ENCODE measurements at regions not wholly inside any gene's neighbourhood (a gene's known extent, or its start where the extent isn't known, plus 50 kb on each side); places are given as distances from the start of the nearest gene placed in this dataset.

- TF ChIP-seq POLR2AphosphoS5 (IDR thresholded peaks at IDR 0.05; ENCODE audit: low read depth, low read length) (no peak), TAF1 (IDR thresholded peaks at IDR 0.05; ENCODE audit: low read depth, low read length) (no peak), POLR2A (IDR thresholded peaks at IDR 0.05; ENCODE audit: low read depth, low read length) (no peak), SPI1 (IDR thresholded peaks at IDR 0.05; ENCODE audit: low read depth, low read length) (no peak), PAX5 (IDR thresholded peaks at IDR 0.05; ENCODE audit: insufficient read depth, low read length, severe bottlenecking) (no peak)
Observed at GRCh38 chr20:7820897-7821296, 119.4 kb downstream of the HAO1 start.

Measured in GM12891 (cell line).